RWPE2 (cell line): ENCODE measurements at regions not wholly inside any gene's neighbourhood (a gene's known extent, or its start where the extent isn't known, plus 50 kb on each side); places are given as distances from the start of the nearest gene placed in this dataset.
A peak's percentile ranks its signal among the peaks of the same experiment; 100 is the strongest.

ENCODE experiments used
- ATAC-seq: fragments of 200-7000 bp; cut with Tn5 transposase; 3 replicates; pipeline ENCODE4 v1.9.1; 2021; ENCODE audit warnings: low read depth
- DNase-seq: peaks from one replicate; pipeline ENCODE4 v3.0.0-alpha.2; 2020; ENCODE audit warnings: low spot score
- H3K27ac ChIP-seq: fragments of 450-650 bp; 2 replicates; pipeline ENCODE4 v1.5.1; 2017; ENCODE audit warnings: mild to moderate bottlenecking; ENCODE audit not compliant: poor library complexity, severe bottlenecking
- H3K27me3 ChIP-seq: fragments of 250-450 bp; sonication (Bioruptor Pico); 2 replicates; pipeline ENCODE4 v1.5.1; 2021; ENCODE audit warnings: mild to moderate bottlenecking, moderate library complexity; ENCODE audit not compliant: insufficient read depth, poor library complexity, severe bottlenecking
- H3K36me3 ChIP-seq: fragments of 250-450 bp; sonication (Bioruptor Pico); 2 replicates; pipeline ENCODE4 v1.5.1; 2020; ENCODE audit warnings: low read depth, mild to moderate bottlenecking, moderate library complexity
- H3K4me1 ChIP-seq: fragments of 250-450 bp; sonication (Bioruptor Pico); 2 replicates; pipeline ENCODE4 v1.5.1; 2021; ENCODE audit warnings: mild to moderate bottlenecking, moderate library complexity; ENCODE audit not compliant: insufficient read depth, poor library complexity, severe bottlenecking
- H3K4me3 ChIP-seq: fragments of 250-450 bp; sonication (Bioruptor Pico); 2 replicates; pipeline ENCODE4 v1.5.1; 2021; ENCODE audit warnings: mild to moderate bottlenecking, moderate library complexity; ENCODE audit not compliant: severe bottlenecking
- H3K9me3 ChIP-seq: fragments of 250-450 bp; sonication (Bioruptor Pico); 2 replicates; pipeline ENCODE4 v1.5.1; 2021; ENCODE audit warnings: mild to moderate bottlenecking, moderate library complexity; ENCODE audit not compliant: severe bottlenecking
- CTCF ChIP-seq: fragments of 450-650 bp; IDR thresholded peaks from one replicate; pipeline ENCODE4 v1.5.1; 2017; ENCODE audit warnings: mild to moderate bottlenecking, moderate library complexity; ENCODE audit not compliant: poor library complexity, severe bottlenecking

- no peaks in the 10 kb centered on the region for H3K27me3 ChIP-seq
- no peak overlapping the region for H3K27ac ChIP-seq
- no peaks in the 10 kb centered on the region for H3K36me3 ChIP-seq
- no peak overlapping the region for H3K4me3 ChIP-seq
- no peak for TF ChIP-seq CTCF
- no peak for DNase-seq
- no peak for ATAC-seq
- no peaks in the 10 kb centered on the region for H3K9me3 ChIP-seq
- H3K4me1 ChIP-seq, result no peaks in the 10 kb centered on the region
These were observed 104.5 kb upstream of the KCNK12 start for GRCh38 chr2:47675196-47675825.

GRCh38 chr2:47666332-47666731 lies 95.5 kb upstream of the KCNK12 start:
- Histone ChIP-seq H3K4me3 (no peak overlapping the region), H3K36me3 (no peaks in the 10 kb centered on the region), H3K27me3 (no peaks in the 10 kb centered on the region), H3K4me1 (no peaks in the 10 kb centered on the region), H3K27ac (no peak overlapping the region), H3K9me3 (no peaks in the 10 kb centered on the region)
- DNase-seq (no peak), ATAC-seq (no peak)
- no peak for TF ChIP-seq CTCF

- Histone ChIP-seq H3K4me3 (no peak overlapping the region), H3K9me3 (no peaks in the 10 kb centered on the region), H3K36me3 (no peaks in the 10 kb centered on the region), H3K27me3 (no peaks in the 10 kb centered on the region), H3K27ac (no peak overlapping the region), H3K4me1 (no peaks in the 10 kb centered on the region)
- ATAC-seq (no peak), DNase-seq (no peak)
- TF ChIP-seq CTCF, result peak; percentile 32
These were observed 94.0 kb upstream of the KCNK12 start for GRCh38 chr2:47664817-47665216.

GRCh38 chr2:47662552-47662951 lies 91.8 kb upstream of the KCNK12 start:
- Histone ChIP-seq H3K4me1 (no peaks in the 10 kb centered on the region), H3K27me3 (no peaks in the 10 kb centered on the region), H3K27ac (no peak overlapping the region), H3K36me3 (no peaks in the 10 kb centered on the region), H3K9me3 (no peaks in the 10 kb centered on the region), H3K4me3 (no peak overlapping the region)
- no peak for DNase-seq
- no peak for ATAC-seq
- TF ChIP-seq CTCF, result no peak

- ATAC-seq (no peak), DNase-seq (no peak)
- Histone ChIP-seq H3K27ac (no peak overlapping the region), H3K4me1 (peaks cover 9% of the 10 kb centered on the region), H3K36me3 (no peaks in the 10 kb centered on the region), H3K9me3 (no peaks in the 10 kb centered on the region), H3K4me3 (no peak overlapping the region), H3K27me3 (no peaks in the 10 kb centered on the region)
- no peak for TF ChIP-seq CTCF
These were observed 90.5 kb upstream of the KCNK12 start for GRCh38 chr2:47661310-47661709.
